ENCODE measurements at regions not wholly inside any gene's neighbourhood (a gene's known extent, or its start where the extent isn't known, plus 50 kb on each side); places are given as distances from the start of the nearest gene placed in this dataset.

DNA sequence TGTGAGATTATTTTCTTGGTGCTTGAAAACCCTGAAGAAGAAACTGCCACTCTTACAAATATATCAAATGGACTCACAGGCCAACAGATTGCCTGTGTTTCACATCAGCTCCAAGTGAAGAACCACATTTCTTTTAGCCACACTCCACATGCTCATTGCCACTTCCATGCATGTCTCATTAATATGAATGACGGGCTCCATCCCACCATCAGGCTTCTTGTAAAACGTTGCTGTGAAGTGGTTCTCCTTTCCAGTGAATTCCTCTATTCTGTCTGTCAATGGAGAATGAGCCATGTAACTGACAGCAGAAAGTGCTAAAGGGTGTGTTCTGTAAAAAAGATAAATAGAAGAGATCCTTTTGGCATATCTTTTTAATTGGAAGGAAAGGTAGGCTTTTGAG is 188.2 kb upstream of the RMST start:
- no peak overlapping the region for H3K4me2 ChIP-seq (replicated peaks; ENCODE audit: low read depth, low read length, poor library complexity, severe bottlenecking)
- H3K4me3 ChIP-seq (ENCODE audit: control extremely low read depth in 1 of 5, extremely low read depth in 1 of 5, insufficient read depth in 1 of 5, low read depth in 2 of 5, low read length in 4 of 5) = no peak overlapping the region

DNA sequence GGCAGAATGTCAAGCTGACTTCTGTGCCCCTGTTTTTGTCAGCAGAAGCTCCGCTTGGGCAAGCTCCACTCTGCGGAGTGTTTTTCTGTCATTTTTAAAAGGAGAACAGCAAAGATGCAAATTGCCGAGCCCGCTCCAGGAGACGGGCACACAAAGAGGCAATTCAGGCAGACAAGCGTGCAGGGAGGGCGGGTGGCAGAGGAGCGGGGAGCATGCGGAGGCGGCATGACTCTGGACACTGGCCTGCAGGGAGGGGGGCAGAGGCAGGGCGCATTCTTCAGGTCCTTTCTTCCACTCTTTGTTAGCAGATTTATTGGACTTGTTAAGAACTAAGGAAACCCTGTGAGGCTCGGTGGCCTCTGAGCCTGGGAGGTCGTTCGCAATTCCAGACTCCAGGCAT is 187.3 kb upstream of the RMST start:
- ChIA-PET POLR2A (no interaction called here), CTCF (no interaction called here)
- Histone ChIP-seq H3K79me2 (ENCODE audit: control insufficient read depth, insufficient read depth, low read length) (no peaks in the 10 kb centered on the region), H3K9me3 (ENCODE audit: control extremely low read depth in 1 of 3, control insufficient read depth in 2 of 3, insufficient read depth in 1 of 3, low read length in 2 of 3) (peaks cover 0 to 4% (median 0%) of the 10 kb centered on the region in 3 donors), H3K27me3 (replicated peaks in 1 of 4; ENCODE audit: control extremely low read depth in 1 of 4, control insufficient read depth in 3 of 4, insufficient read depth in 4 of 4, low read length in 3 of 4) (peaks cover 0 to 5% (median 3%) of the 10 kb centered on the region in 4 experiments), H4K20me1 (ENCODE audit: control insufficient read depth, insufficient read depth, low read length, poor library complexity, severe bottlenecking) (no peaks in the 10 kb centered on the region), H3K4me2 (replicated peaks; ENCODE audit: low read depth, low read length, poor library complexity, severe bottlenecking) (peak overlapping the region; percentile 52), H3K36me3 (replicated peaks in 1 of 2; ENCODE audit: control extremely low read depth in 1 of 2, control insufficient read depth in 1 of 2, extremely low read depth in 1 of 2, insufficient read depth in 2 of 2, low read length in 1 of 2) (no peaks in the 10 kb centered on the region), H2AFZ (ENCODE audit: insufficient read depth, low read depth, low read length, poor library complexity, severe bottlenecking) (peak overlapping the region; percentile 40), H3K27ac (ENCODE audit: low read length in 2 of 2) (no peak overlapping the region), H3K4me1 (ENCODE audit: control insufficient read depth in 2 of 2, insufficient read depth in 2 of 2, low read length in 2 of 2) (no peaks in the 10 kb centered on the region), H3K9ac (ENCODE audit: low read length) (no peak overlapping the region), H3K4me3 (ENCODE audit: control extremely low read depth in 1 of 5, extremely low read depth in 1 of 5, insufficient read depth in 1 of 5, low read depth in 2 of 5, low read length in 4 of 5) (peak overlapping the region in 1 of 5 experiments; percentile 11)
- peaks cover 12% of the 10 kb centered on the region for H3K4me1 Mint-ChIP-seq
- H3K27ac Mint-ChIP-seq = no peak overlapping the region
- no peaks in the 10 kb centered on the region for H3K9me3 Mint-ChIP-seq (ENCODE audit: insufficient read depth)
- no peak for DNase-seq
- peaks cover 39% of the 10 kb centered on the region for H3K27me3 Mint-ChIP-seq
- peak overlapping the region; percentile 17 for H3K4me3 Mint-ChIP-seq
- no peak for ATAC-seq (ENCODE audit: low read depth)
- WGBS (ENCODE audit: insufficient coverage) = 42% methylated on average over 11 of the region's 14 CpGs
- no peak for TF ChIP-seq EZH2 (IDR thresholded peaks at IDR 0.05; ENCODE audit: borderline replicate concordance, insufficient read depth, low read depth, low read length, poor library complexity, severe bottlenecking)
- TF ChIP-seq, protein P1, sequence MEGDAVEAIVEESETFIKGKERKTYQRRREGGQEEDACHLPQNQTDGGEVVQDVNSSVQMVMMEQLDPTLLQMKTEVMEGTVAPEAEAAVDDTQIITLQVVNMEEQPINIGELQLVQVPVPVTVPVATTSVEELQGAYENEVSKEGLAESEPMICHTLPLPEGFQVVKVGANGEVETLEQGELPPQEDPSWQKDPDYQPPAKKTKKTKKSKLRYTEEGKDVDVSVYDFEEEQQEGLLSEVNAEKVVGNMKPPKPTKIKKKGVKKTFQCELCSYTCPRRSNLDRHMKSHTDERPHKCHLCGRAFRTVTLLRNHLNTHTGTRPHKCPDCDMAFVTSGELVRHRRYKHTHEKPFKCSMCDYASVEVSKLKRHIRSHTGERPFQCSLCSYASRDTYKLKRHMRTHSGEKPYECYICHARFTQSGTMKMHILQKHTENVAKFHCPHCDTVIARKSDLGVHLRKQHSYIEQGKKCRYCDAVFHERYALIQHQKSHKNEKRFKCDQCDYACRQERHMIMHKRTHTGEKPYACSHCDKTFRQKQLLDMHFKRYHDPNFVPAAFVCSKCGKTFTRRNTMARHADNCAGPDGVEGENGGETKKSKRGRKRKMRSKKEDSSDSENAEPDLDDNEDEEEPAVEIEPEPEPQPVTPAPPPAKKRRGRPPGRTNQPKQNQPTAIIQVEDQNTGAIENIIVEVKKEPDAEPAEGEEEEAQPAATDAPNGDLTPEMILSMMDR (IDR thresholded peaks at IDR 0.05) = no peak
- intact Hi-C loops (cut with micrococcal nuclease) = no loop called here

More for the DNA sequence above, 188.2 kb upstream of the RMST start:
- H3K9ac ChIP-seq (ENCODE audit: low read length) = no peak overlapping the region
- no peak overlapping the region for H2AFZ ChIP-seq (ENCODE audit: insufficient read depth, low read depth, low read length, poor library complexity, severe bottlenecking)
- no peaks in the 10 kb centered on the region for H3K36me3 ChIP-seq (replicated peaks in 1 of 2; ENCODE audit: control extremely low read depth in 1 of 2, control insufficient read depth in 1 of 2, extremely low read depth in 1 of 2, insufficient read depth in 2 of 2, low read length in 1 of 2)
- ChIA-PET POLR2A (no interaction called here), CTCF (interaction anchor here (1.7 kb wide), 1 partner anchor 35 kb away, joined by 5 read pairs; no protein-coding TSS in a partner anchor)
- no peaks in the 10 kb centered on the region for H3K9me3 Mint-ChIP-seq (ENCODE audit: insufficient read depth)
- no peaks in the 10 kb centered on the region for H3K79me2 ChIP-seq (ENCODE audit: control insufficient read depth, insufficient read depth, low read length)
- H3K4me3 Mint-ChIP-seq = no peak overlapping the region
- peaks cover 0 to 5% (median 3%) of the 10 kb centered on the region in 4 experiments for H3K27me3 ChIP-seq (replicated peaks in 1 of 4; ENCODE audit: control extremely low read depth in 1 of 4, control insufficient read depth in 3 of 4, insufficient read depth in 4 of 4, low read length in 3 of 4)
- no peaks in the 10 kb centered on the region for H3K4me1 ChIP-seq (ENCODE audit: control insufficient read depth in 2 of 2, insufficient read depth in 2 of 2, low read length in 2 of 2)
- peaks cover 0 to 4% (median 0%) of the 10 kb centered on the region in 3 donors for H3K9me3 ChIP-seq (ENCODE audit: control extremely low read depth in 1 of 3, control insufficient read depth in 2 of 3, insufficient read depth in 1 of 3, low read length in 2 of 3)
- no peak overlapping the region for H3K27ac ChIP-seq (ENCODE audit: low read length in 2 of 2)
- H3K4me1 Mint-ChIP-seq = peaks cover 12% of the 10 kb centered on the region
- ATAC-seq (ENCODE audit: low read depth) (no peak), DNase-seq (no peak)
- WGBS (ENCODE audit: insufficient coverage) = no CpG with 5 or more reads among the region's 2 CpGs
- no peak for TF ChIP-seq EZH2 (IDR thresholded peaks at IDR 0.05; ENCODE audit: borderline replicate concordance, insufficient read depth, low read depth, low read length, poor library complexity, severe bottlenecking)
- TF ChIP-seq, protein P1 (IDR thresholded peaks at IDR 0.05) = no peak
- H3K27ac Mint-ChIP-seq = no peak overlapping the region
- H3K27me3 Mint-ChIP-seq = peaks cover 34% of the 10 kb centered on the region
- intact Hi-C loops (cut with micrococcal nuclease) = no loop called here
- H4K20me1 ChIP-seq (ENCODE audit: control insufficient read depth, insufficient read depth, low read length, poor library complexity, severe bottlenecking) = no peaks in the 10 kb centered on the region

All from B cell (primary cell).